ENCODE measurements at regions not wholly inside any gene's neighbourhood (a gene's known extent, or its start where the extent isn't known, plus 50 kb on each side); places are given as distances from the start of the nearest gene placed in this dataset.

- POLR2A ChIA-PET, result interaction anchor here (0.6 kb wide), 1 partner anchor 77 kb away, joined by 5 read pairs; no protein-coding TSS in a partner anchor
- TF ChIP-seq FOXP4 (CRISPR knock-in tag; IDR thresholded peaks at IDR 0.05) (no peak), ZNF416 (CRISPR knock-in tag; IDR thresholded peaks at IDR 0.05) (no peak), GRHL2 (CRISPR knock-in tag; IDR thresholded peaks at IDR 0.05; ENCODE audit: insufficient replicate concordance, severe bottlenecking) (no peak), ERG (CRISPR knock-in tag; IDR thresholded peaks at IDR 0.05) (no peak), ZNF281 (CRISPR knock-in tag; IDR thresholded peaks at IDR 0.05) (no peak), SMAD4 (CRISPR knock-in tag; IDR thresholded peaks at IDR 0.05) (no peak), CREM (CRISPR knock-in tag; IDR thresholded peaks at IDR 0.05) (no peak), RORB (CRISPR knock-in tag; IDR thresholded peaks at IDR 0.05) (no peak), ZNF532 (CRISPR knock-in tag; IDR thresholded peaks at IDR 0.05; ENCODE audit: borderline replicate concordance) (no peak), IRF1 (CRISPR knock-in tag; IDR thresholded peaks at IDR 0.05) (no peak), ZBTB43 (CRISPR knock-in tag; IDR thresholded peaks at IDR 0.05) (no peak)
- no peak overlapping the region for H3K4me3 Mint-ChIP-seq
- no peak overlapping the region for H3K27ac Mint-ChIP-seq
- CTCF ChIA-PET, result interaction anchor here (1.0 to 1.3 kb wide), 2 partner anchors 58 to 207 kb away, joined by 3 to 4 read pairs; no protein-coding TSS in a partner anchor
- no peaks in the 10 kb centered on the region; the same call in 1 of the 2 replicates for H3K27me3 Mint-ChIP-seq (ENCODE audit: low read depth)
- peaks cover 16% of the 10 kb centered on the region for H3K4me1 Mint-ChIP-seq
- peaks cover 8% of the 10 kb centered on the region for H3K9me3 Mint-ChIP-seq
- ATAC-seq (no peak), DNase-seq (ENCODE audit: low spot score) (no peak)
- no peaks in the 10 kb centered on the region for H3K36me3 Mint-ChIP-seq
Observed at GRCh38 chr6:11368264-11368663, 135.8 kb upstream of the NEDD9 start.

- CTCF ChIA-PET, result interaction anchor here (1.0 to 1.3 kb wide), 3 partner anchors 58 to 208 kb away, joined by 3 to 5 read pairs (median 4); no protein-coding TSS in a partner anchor
- Mint-ChIP-seq H3K27ac (no peak overlapping the region), H3K27me3 (ENCODE audit: low read depth) (no peaks in the 10 kb centered on the region; the same call in 1 of the 2 replicates), H3K4me3 (no peak overlapping the region), H3K4me1 (peaks cover 16% of the 10 kb centered on the region), H3K36me3 (no peaks in the 10 kb centered on the region), H3K9me3 (peaks cover 8% of the 10 kb centered on the region)
- TF ChIP-seq GABPB1 (CRISPR knock-in tag; IDR thresholded peaks at IDR 0.05), result peak; percentile 88
- no peak for TF ChIP-seq JUN (CRISPR knock-in tag; IDR thresholded peaks at IDR 0.05)
- POLR2A ChIA-PET, result interaction anchor here (0.6 kb wide), 1 partner anchor 76 kb away, joined by 5 read pairs; no protein-coding TSS in a partner anchor
- ATAC-seq (no peak), DNase-seq (ENCODE audit: low spot score) (no peak)
Observed at GRCh38 chr6:11367638-11368199, 135.3 kb upstream of the NEDD9 start.

All from WTC11 (cell line).